NOMO-1 (cell line): ENCODE measurements at regions not wholly inside any gene's neighbourhood (a gene's known extent, or its start where the extent isn't known, plus 50 kb on each side); places are given as distances from the start of the nearest gene placed in this dataset.
"Not testable (repeated sequence)": the region's sequence is repeated elsewhere in the genome, so short reads cannot be mapped to it uniquely, and the experiment has no call there.

Source experiments
- DNase-seq, 2 experiments: peaks; one replicate each; lab custom pipeline; 2025; ENCODE audit not compliant: unreplicated experiment in 2 of 2; lab: John Stamatoyannopoulos, UW

DNA sequence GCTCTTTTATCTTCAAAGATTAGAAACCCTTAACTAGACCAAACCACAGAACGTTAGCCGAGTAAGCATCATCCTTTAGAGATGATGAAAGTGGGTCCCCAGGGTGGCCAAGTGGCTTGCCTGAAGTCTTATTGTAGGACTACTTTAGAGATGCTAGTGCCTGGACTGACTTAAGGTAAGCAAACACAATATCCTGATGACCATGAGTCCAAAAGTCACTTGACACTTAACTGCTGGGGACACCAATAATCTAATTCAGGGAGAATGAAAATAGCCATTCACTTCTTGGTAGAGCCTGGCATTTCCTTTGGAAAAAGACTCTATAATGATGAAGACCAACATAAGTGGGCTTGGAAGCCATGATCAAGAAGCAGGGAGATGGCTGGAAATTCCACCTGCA is 225.3 kb upstream of the IRF2BP2 start:
- DNase-seq: no peak

DNA sequence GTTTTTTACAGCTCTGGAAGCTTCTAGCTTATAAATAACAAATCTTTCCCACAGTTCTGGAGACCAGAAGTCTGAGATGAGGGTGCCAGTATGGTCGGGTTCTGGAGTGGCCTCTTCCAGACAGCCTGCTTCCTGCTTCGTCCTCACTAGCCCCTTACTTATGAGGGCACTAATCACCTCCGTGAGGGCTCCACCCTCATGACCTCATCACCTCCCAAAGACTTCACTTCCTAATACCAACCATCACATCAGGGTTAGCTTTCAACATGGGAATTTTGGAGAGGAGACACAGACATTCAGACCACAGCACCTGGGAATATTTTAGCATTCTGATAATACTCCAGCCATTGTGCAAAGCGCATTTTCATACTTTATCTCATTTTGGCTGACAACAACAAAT is 223.7 kb upstream of the IRF2BP2 start:
- no peak for DNase-seq

DNA sequence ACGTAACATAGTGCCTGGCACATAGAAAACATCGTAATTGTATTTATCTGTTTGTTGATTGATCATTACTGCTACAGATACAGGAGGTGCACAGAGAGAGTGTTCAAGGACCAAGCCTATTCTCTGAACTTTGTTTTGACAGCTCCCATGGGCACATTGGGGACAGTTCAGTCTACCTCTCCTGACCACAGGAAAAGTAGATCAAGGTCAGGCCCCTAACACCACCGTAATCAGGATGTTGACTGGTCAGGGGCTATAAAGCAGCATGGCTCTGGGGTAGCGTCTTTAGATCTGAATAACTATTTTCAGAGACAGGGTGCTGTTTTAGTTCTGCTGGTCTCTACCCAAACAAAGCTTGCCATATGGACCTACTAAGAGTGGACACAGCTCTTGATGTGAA is 223.1 kb upstream of the IRF2BP2 start:
- no peak for DNase-seq

DNA sequence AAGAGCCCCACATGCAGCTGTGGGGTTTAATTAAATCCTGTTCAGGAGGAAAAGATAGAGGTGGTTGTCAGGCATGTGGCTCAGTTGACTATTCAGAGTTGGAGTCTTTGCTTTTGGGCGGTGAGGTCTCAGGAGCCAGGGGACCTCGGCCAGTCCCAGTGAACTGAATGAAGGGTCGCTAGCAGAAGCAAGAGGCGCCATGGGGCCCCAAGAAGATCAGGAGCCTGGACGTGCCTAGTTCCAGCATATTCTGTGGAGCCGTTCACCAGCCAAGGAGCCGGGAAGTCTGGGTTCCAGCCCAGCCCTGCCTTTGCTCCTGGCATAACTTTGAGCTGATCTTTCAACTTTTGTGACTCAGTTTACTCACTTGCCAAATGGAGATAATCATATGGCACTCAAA is 217.7 kb upstream of the IRF2BP2 start:
- no peak for DNase-seq

DNA sequence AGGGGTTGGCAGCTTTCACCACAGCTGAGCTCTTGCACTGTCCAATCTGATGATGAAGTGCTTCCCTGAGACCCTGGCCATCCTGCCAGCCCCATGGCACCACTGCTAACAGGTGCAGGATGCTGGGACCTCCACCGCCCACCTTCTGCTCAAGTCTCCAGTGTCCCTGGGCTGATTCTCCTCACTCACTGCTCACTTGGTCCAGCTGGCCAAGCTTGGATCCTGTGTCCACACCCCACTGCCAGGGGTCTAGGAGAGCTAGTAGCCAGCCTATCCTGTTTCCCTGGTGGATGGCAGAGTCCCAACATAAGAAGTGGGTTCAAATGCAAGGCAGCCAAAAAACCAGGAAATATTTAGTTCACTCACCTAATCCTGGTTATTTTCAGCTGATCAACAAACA is 217.2 kb upstream of the IRF2BP2 start:
- DNase-seq: no peak

DNA sequence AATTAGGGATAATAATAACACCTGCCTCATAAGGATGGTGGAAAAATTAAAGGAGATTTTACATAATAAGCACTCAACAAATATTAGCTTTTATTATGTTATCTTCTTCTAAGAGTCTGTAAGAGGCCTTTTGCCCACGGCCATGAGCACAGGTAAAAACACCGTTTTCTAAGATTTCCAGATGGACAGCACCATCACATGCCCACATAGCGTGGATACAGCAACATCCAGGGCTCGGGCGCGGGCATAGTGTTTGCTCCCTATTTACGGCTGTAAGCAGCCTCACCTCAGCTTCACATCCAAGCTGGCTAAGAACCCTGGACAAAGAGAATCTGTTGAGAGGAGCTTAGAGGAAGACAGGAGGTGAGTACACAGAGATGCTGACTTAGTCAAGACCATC is 216.4 kb upstream of the IRF2BP2 start:
- no peak for DNase-seq

DNA sequence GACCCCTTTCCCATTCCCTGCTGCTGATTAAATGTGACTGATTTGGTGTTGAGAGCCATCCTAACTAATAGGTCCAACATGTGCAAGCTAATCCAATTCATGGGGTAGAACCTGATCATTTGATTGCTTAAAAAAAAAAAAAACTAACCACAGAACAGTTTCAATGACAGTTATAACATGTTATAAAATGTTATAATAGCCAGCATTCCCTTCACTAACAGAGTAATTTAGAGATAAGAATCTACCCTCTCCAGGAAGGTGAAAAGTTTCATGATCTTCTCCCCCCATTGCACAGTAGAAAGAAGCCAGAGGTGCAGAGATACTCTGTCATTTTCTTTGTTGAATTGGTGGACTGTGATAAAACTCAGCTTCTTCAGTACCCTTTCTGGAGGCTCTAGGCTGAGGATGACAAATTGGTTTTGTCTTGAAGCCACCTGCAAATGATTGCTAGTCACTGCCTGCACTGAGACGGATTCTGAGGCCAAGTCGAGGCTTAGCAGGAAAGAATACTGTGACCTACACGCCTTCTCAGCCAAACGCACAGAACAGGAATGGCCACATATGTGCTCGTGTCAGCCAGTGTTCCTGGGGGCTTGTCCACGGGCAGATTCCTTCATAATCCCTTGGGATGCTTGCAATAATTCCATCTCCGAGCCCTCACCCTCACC is 215.7 kb upstream of the IRF2BP2 start:
- DNase-seq: no peak

DNA sequence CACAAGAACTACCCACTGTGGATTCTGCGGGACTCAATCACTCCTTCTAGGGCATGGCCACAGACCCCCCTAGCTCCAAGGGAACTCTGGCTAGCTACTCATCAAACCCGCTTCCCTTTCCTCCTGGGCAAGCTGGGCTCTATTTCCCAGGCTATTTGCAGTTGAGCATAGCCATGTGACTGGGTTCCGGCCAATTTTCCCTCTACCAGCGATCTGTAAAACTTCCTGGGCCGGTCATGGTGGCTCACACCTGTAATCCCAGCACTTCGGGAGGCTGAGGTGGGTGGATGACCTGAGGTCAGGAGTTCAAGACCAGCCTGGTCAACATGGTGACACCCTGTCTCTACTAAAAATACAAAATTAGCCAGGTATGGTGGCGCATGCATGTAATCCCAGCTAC is 214.9 kb upstream of the IRF2BP2 start:
- DNase-seq: not testable (repeated sequence)

DNA sequence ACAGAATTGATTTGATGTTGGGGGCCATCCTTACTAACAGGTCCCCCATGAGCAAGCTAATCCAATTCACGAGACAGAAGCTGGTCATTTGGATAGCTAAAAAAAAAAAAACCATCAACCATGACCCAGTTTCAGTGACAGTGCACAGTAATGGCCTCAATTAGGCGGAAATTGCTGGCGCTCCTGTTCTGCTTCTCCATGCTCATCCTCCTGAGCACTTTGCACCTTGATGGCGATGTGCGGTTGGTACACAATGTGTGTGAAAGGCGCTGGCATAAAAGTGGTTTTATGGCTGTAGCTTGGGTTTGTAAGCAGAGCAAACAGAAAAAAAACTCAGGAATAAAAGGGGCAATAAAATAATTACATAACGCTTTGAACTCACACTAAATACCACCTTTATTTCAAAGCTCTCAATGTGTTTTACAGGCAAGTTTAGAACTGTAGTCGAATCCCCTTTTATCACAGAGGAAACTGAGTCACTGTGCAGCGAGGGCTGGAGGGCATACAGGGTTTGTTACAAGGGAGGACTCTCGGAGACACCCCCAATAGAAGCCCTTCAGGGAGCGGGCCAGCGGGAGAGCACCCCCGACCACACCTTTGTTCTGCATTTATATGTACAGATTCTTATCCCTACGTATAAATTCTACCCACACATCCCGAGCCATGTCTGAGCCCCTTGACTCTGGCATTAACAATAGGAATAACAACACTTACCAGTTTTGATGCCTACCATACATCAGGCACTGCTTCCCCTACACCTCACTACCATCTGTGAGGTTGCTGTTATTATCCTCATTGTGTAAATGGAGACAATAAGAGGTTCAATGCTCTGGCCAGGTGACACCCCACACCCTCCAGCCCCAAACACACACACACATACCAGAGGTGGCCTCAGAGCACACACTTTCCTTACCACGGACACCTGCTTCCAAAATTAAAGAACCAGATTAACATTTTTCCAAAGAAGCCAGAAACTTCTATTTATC is 213.5 kb upstream of the IRF2BP2 start:
- no peak for DNase-seq

DNA sequence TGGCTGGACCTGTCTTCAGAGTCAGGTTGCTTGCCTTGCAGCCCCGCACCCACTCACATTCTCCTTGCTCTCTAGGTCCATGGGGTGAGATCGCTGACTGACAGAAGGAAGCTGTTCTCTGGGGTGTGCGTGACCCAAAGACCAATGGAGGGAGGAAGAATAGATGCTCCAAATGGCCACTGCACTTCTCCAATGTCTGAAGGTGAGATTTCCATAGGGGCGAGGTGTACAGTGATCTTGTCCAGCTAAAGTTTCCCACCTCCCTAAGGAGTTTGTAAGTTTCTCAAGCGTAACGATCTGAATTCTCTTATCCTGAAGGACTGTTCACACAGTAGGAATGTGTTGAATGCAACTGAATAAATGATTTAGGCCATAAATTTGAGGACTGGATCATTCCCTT is 211.9 kb upstream of the IRF2BP2 start:
- no peak for DNase-seq

DNA sequence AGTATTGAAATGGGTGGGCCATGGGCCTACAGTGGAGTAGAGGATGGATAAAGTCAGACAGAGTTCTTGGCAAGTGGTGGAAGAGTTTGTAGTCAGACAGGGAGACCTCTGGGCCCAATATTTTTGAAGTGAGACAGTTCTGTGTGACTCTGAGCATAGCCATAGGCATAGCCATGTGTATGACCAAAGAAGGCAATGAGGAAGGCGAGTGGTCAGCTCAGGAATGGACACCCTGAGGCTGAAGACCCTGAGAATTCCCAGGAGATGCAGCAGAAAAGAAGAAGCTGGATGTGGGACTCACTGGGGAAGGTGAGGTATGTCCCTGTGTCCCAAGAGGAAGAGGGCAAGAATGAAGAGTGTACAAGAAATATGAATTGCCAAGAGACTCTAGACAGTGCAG is 210.6 kb upstream of the IRF2BP2 start:
- DNase-seq: no peak

DNA sequence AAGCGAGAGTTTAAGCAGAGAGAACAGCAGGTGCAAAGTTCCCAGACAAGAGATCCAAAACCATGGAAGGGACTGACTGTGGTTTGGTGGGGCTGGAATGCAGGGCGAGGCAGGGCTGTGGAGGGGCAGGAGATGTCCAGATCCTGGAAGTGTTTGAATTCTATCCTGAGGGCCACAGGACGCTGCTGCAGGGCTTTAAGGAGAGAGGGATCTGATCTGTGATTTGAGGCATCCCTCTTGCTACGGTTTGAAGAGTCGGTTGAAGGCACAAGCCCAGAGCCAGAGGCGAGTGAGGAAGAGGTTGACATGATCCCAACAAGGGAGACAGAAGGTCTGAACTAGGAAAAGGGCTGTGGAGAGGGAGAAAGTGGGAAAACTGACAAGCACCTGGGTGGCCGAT is 209.9 kb upstream of the IRF2BP2 start:
- not testable (repeated sequence) for DNase-seq

DNA sequence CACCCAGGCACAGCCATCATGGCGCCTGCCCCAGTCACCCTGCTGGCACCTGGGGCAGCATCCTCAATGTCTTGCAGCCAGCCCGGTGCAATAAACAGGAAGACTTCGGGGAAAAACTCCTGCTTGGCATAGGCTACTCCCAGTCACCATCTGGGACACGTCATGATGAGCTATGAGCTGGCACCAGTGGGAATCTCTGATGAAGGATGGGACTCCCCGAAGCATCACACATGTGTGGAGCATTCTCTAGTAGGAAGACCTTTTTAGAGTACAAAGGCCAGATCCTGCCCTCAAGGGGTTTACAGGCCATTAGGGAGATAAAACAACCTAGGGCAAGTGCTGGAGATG is 208.0 kb upstream of the IRF2BP2 start:
- not testable (repeated sequence) for DNase-seq

DNA sequence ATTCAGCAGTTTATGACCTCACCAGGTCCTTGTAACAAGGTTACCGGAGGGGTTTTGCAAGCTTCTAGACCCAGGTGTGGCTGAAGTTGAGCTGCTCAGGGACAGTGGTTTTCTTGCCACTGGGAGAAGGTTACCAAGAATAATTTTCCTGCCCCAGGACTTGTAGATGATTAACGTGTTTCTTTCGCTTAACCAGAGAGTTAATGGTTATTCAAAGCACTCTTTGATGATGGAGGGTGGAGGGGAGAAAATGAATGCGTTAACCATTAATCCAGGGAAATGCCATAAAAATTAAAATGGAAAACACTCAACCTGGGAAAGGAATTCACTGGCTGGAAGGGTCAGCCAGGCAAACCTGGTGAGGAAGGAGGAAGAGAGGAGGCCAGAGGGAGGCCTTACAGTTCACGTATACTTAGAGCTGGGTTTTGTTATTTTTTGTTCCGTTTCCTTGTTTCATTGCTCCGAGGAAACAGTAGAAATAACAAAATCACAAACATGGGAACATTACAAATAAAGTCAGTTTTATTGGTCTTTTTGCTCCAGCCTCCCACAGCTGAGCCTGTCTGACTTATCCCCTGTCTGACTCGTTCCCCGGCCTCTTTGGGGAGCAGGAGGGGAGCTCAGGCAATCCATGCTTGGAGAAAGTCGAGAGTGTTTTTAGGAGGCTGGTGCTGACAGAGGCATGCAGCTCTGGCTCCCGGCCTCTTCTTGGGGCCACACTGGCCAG is 207.5 kb upstream of the IRF2BP2 start:
- not testable (repeated sequence) for DNase-seq

DNA sequence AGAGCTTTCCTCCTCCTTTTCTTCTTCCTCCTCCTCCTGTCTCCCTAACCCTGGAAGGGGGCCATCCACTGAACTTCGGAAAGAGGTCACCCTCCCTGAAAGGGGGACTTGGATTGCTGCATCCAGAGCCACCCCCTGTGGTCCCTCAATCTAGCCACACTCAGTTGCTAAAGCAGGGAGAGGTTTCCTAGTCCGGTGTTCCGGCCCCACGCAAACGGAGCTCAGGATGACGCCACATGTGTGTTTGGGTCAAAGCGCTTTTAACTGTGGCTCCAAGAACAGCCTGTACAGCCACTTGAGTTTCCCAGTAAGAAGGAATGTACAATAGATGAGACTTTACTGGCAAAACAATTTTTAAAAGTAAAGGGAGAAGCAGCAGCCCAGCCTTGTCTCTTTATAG is 206.9 kb upstream of the IRF2BP2 start:
- not testable (repeated sequence) for DNase-seq

DNA sequence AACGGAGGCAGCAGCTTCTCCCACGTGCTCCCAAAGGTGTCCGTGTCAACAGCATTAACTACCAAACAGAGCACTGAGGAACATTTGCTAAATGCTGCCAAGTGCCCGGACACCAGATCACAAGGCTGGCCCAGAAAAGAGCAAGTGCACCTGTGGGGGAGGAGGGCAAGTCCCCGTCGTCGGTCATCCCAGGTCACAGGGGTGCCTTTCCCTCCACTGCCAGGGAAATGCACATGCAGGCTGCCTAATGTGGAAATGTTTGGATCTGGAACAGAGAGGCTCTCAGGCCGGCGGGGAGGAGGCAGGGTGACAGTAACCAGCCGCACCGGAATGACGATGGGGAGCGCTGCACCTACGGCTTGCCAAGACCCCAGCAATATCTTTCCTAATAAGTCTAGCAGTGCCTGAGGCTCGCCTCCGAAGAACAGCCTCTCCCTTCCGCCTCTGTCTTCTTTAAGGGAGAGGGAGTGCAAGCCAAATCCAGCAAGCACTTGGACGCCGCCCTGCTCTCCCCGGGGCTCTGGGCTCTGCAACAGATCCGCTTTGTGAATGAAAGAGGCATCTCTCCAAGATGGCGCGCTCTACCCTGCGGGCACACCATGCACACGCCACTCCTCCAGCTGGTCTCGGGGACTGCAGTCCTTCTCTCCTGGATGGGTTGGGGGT is 206.3 kb upstream of the IRF2BP2 start:
- DNase-seq: not testable (repeated sequence)

DNA sequence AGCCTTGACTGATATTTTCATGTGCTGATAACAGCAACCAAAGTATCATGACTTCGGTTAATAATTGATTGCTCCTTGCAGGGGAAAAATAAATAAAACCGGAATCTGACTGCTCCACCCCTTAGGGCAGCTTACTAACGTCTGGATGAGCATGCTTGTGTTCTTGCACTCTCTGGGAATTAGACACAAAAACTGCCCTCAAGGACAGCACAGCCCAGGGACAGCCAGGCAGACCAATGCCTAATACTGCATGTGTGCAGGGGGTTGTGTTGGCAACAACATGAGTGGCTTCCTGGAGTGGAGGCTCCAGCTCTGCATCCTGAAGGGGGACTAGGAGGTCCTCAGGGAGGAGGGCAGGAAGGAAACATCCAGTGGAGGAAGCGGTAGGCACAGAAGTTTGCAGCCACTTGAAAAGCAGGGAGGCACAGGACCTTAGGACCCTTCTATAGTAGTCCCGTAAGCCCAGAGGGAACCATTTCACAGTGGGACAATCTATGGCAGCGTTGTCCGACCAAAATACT is 205.4 kb upstream of the IRF2BP2 start:
- not testable (repeated sequence) for DNase-seq

DNA sequence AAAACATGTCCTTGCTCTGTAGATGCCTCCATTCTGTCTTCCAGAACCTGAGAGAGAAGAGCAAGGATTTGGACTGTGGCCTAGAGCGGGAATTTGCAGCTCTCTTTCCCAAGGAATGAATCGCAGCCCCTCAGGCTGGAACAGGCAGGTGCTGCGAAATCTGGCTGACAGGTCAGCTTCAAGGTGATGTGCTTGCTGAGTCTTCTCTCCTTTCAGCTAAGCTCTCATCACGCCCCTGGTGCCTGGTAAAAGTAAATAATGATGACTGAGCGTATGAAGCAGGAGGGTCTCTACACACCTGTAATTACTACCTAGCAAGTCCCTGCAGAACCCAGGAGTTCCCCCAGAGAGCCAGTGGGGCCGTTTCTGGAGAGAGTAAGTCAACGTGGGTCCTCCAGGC is 204.3 kb upstream of the IRF2BP2 start:
- not testable (repeated sequence) for DNase-seq

DNA sequence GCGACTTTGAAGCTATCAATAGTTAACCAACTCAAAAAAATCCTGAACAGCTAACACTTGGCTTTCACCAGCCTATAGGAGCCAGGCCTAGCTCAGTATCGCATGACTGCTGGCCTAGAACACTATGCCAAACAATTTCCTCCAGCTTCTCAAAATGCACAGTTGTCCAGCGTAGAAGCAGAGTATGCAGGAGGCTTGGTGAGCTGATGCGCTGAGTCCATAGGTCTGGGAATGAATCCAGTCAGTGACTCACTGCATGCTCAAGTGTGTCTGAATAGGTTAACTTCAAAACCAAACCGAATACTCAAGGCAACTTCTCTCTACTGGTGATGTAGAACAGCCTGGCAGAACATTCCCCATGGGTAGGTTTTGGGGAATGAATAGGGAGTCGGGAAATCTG is 201.8 kb upstream of the IRF2BP2 start:
- DNase-seq: not testable (repeated sequence)

DNA sequence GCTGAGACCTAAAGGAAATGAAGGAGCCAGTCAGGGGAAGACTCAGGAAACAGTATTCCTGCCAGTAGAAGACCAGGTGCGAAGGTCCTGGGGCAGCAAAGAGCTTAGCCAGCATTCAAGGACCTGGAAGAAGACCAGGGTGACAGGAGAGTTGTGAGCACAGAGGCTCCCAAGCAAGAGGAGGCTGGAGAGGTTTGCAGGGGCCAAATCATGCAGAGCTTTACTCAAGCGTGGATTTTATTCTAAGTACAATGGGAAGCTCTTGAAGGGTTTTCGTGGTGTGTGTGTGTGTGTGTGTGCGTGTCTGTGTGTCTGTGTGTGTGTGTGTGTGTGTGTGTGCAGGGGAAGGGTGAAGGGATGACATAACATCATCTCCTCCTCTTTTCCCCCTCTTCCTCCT is 200.7 kb upstream of the IRF2BP2 start:
- DNase-seq: not testable (repeated sequence)

DNA sequence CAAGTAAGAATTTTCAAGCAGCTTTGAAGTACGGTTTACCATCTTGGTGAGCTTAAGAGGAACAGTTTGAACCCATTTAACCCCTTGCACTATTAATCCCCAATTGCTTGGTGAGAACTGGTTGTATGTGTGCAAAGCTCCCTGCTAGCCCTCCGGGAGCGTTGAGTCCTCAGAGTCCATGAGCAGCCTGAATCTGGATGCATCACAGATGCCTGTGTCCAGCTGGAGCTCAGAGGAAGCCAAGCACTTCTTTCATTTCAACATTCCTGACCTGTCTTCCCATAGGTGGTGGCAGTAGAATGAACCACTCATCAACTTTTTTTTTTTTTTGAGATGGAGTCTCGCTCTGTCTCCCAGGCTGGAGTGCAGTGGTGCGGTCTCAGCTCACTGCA is 199.9 kb upstream of the IRF2BP2 start:
- not testable (repeated sequence) for DNase-seq
